PC-9 (cell line): ENCODE measurements at regions not wholly inside any gene's neighbourhood (a gene's known extent, or its start where the extent isn't known, plus 50 kb on each side); places are given as distances from the start of the nearest gene placed in this dataset.

ENCODE experiments used
- BruUV-seq: library from RNA; stranded (reverse); fragments of 400-500 nt; replicated peaks from 2 replicates; lab custom pipeline; 2021; lab: Mats Ljungman, UMichigan
- CTCF ChIA-PET: fragments of 300-600 bp; sonication (Branson Sonifier 250); formaldehyde crosslinking; loops from one replicate; lab custom pipeline; 2022; ENCODE audit warnings: antibody characterized with exemption; lab: Charles Lee
- POLR2A ChIA-PET: fragments of 300-600 bp; sonication (Branson Sonifier 250); formaldehyde crosslinking; loops from one replicate; lab custom pipeline; 2022; ENCODE audit warnings: antibody characterized with exemption; ENCODE audit not compliant: unreplicated experiment; lab: Charles Lee
- DNase-seq, 2 experiments: peaks; one replicate each; pipeline versions ENCODE4 v3.0.0 to v3.0.0-alpha.2; 2015 to 2022; ENCODE audit warnings: mixed read lengths in 1 of 2
- H2AFZ ChIP-seq: fragments of 200-600 bp; sonication (generic); 2 replicates; pipeline ENCODE4 v1.8.1; 2017; ENCODE audit warnings: antibody characterized with exemption
- H3F3A ChIP-seq: fragments of 200-600 bp; sonication (generic); 2 replicates; pipeline ENCODE4 v1.8.1; 2017; ENCODE audit warnings: antibody characterized with exemption, mild to moderate bottlenecking, low read depth; ENCODE audit not compliant: insufficient read depth
- H3K27ac ChIP-seq: fragments of 200-600 bp; sonication (generic); 2 replicates; pipeline ENCODE4 v1.6.1; 2016; ENCODE audit warnings: mixed run types
- H3K27me3 ChIP-seq: fragments of 200-600 bp; sonication (generic); 2 replicates; pipeline ENCODE4 v1.6.1; 2016; ENCODE audit warnings: low read depth, mixed run types; ENCODE audit not compliant: insufficient read depth
- H3K36me3 ChIP-seq: fragments of 200-600 bp; sonication (generic); 2 replicates; pipeline ENCODE4 v1.6.1; 2016; ENCODE audit warnings: low read depth, mixed run types
- H3K4me1 ChIP-seq: fragments of 200-600 bp; sonication (generic); replicated peaks from 2 replicates; pipeline ENCODE4 v1.6.1; 2016; ENCODE audit warnings: mixed run types; ENCODE audit not compliant: insufficient read depth
- H3K4me2 ChIP-seq: fragments of 200-600 bp; sonication (generic); 2 replicates; pipeline ENCODE4 v1.6.1; 2017; ENCODE audit warnings: mixed run types
- H3K4me3 ChIP-seq: fragments of 200-600 bp; sonication (generic); 2 replicates; pipeline ENCODE4 v1.6.1; 2016; ENCODE audit warnings: mixed run types
- H3K79me2 ChIP-seq: fragments of 200-600 bp; sonication (generic); 2 replicates; pipeline ENCODE4 v1.6.1; 2017; ENCODE audit warnings: low read depth, mixed run types
- H3K9me2 ChIP-seq: fragments of 200-600 bp; sonication (generic); 2 replicates; pipeline ENCODE4 v1.8.1; 2017; ENCODE audit warnings: mild to moderate bottlenecking; ENCODE audit not compliant: insufficient read depth
- H3K9me3 ChIP-seq: fragments of 200-600 bp; sonication (generic); 2 replicates; pipeline ENCODE4 v1.8.1; 2016; ENCODE audit warnings: low read depth; ENCODE audit not compliant: insufficient read depth
- H4K20me1 ChIP-seq: fragments of 200-600 bp; sonication (generic); 2 replicates; pipeline ENCODE4 v1.8.1; 2017; ENCODE audit not compliant: insufficient read depth
- CTCF ChIP-seq: fragments of 200-600 bp; sonication (generic); conservative IDR thresholded peaks from 2 replicates; pipeline ENCODE4 v1.6.1; 2017; ENCODE audit warnings: mixed run types, antibody characterized with exemption, mild to moderate bottlenecking, moderate library complexity
- EZH2 ChIP-seq: fragments of 200-600 bp; sonication (generic); IDR thresholded peaks from 2 replicates; pipeline ENCODE4 v1.8.0; 2017; ENCODE audit warnings: antibody characterized with exemption, low read depth
- intact Hi-C: fragments of 100-400 bp; cut with micrococcal nuclease; formaldehyde crosslinking; loops from one replicate; pipeline ENCODE4 v1.10.0; 2022; ENCODE audit not compliant: unreplicated experiment

DNA sequence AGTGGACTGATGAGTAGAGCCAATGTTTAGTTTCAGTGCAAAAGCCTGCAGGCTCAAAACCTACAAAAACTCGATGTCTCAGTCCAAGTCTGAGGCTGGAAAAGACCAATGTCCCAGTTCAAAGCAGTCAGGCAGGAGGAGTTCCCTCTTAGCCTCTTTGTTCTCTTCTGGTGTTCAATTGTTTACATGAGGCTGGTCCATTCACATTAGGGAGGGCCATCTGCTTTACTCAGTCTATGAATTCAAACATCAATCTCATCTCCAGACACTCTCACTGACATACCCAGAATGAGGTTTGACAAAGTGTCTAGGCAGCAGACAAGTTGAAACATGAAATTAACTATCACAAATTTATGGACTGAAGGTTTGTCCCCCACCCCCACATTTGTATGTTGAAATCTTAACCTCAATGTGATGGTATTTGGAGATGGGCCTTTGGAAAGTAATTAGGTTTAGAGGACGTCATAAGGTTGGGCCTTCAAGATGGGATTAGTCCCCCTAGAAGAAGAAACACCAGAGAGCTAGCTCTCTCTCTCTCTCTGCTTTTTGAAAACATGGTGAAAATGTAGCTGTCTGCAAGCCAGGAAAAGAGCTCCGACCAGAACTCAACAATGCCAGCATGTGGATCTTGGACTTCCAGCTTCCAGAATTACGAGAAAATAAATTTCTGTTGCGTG, 438.5 kb upstream of the RGMA start:
- TF ChIP-seq EZH2 = no peak
- no peak for TF ChIP-seq CTCF
- H3F3A ChIP-seq = no peaks in the 10 kb centered on the region
- no TSS peak for BruUV-seq
- H2AFZ ChIP-seq = no peak overlapping the region
- DNase-seq = no peak
- no peaks in the 10 kb centered on the region for H3K36me3 ChIP-seq
- peaks cover 23% of the 10 kb centered on the region; the same call in 1 of the 2 replicates for H3K27me3 ChIP-seq
- no peaks in the 10 kb centered on the region for H3K79me2 ChIP-seq
- H3K9me3 ChIP-seq = no peaks in the 10 kb centered on the region
- POLR2A ChIA-PET = no interaction called here
- no peaks in the 10 kb centered on the region for H4K20me1 ChIP-seq
- CTCF ChIA-PET = no interaction called here
- no peak overlapping the region for H3K27ac ChIP-seq
- H3K4me3 ChIP-seq = no peak overlapping the region
- H3K4me2 ChIP-seq = no peak overlapping the region
- intact Hi-C loops = no loop called here
- H3K4me1 ChIP-seq = no peaks in the 10 kb centered on the region
- no peaks in the 10 kb centered on the region for H3K9me2 ChIP-seq

GRCh38 chr15:93524432-93524831, 435.4 kb upstream of the RGMA start:
- POLR2A ChIA-PET = no interaction called here
- no peak for DNase-seq
- no peaks in the 10 kb centered on the region for H3K36me3 ChIP-seq
- intact Hi-C loops = no loop called here
- no peaks in the 10 kb centered on the region for H3K9me3 ChIP-seq
- no peak overlapping the region for H3K27ac ChIP-seq
- no peaks in the 10 kb centered on the region for H4K20me1 ChIP-seq
- H3K9me2 ChIP-seq = no peaks in the 10 kb centered on the region
- peaks cover 23% of the 10 kb centered on the region; the same call in 1 of the 2 replicates for H3K27me3 ChIP-seq
- no peak overlapping the region for H2AFZ ChIP-seq
- TF ChIP-seq CTCF = no peak
- no peak for TF ChIP-seq EZH2
- no peak overlapping the region for H3K4me2 ChIP-seq
- CTCF ChIA-PET = no interaction called here
- no peak overlapping the region for H3K4me3 ChIP-seq
- H3K79me2 ChIP-seq = no peaks in the 10 kb centered on the region
- no peaks in the 10 kb centered on the region for H3K4me1 ChIP-seq
- H3F3A ChIP-seq = no peaks in the 10 kb centered on the region
- no TSS peak for BruUV-seq

DNA sequence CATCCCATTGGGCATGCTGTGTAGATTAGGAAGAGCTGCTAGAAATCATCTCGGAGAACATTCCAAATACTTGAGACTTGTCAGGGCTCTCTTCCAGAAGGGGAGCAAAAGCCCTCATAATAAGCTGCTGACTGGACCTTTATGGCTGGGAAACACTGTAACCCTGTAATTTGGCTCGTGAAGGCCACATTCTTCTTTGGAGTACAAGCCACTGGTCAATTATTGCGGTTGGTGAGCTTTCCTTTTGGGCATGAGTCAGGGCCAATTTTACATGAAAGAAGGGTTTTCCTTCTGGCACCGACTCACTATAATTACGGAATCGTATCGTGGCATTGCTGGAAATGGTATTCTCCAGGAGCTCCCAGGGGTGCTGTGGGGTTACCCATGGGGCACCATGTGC, 434.5 kb upstream of the RGMA start:
- BruUV-seq = no TSS peak
- no peak for TF ChIP-seq EZH2
- no peak for TF ChIP-seq CTCF
- Histone ChIP-seq H3K27ac (no peak overlapping the region), H4K20me1 (no peaks in the 10 kb centered on the region), H2AFZ (no peak overlapping the region), H3K4me2 (no peak overlapping the region), H3K9me3 (no peaks in the 10 kb centered on the region), H3K27me3 (peaks cover 23% of the 10 kb centered on the region; the same call in 1 of the 2 replicates), H3K36me3 (no peaks in the 10 kb centered on the region), H3K79me2 (no peaks in the 10 kb centered on the region), H3K4me1 (no peaks in the 10 kb centered on the region), H3F3A (no peaks in the 10 kb centered on the region), H3K9me2 (no peaks in the 10 kb centered on the region), H3K4me3 (no peak overlapping the region)
- DNase-seq = no peak
- ChIA-PET CTCF (no interaction called here), POLR2A (no interaction called here)
- intact Hi-C loops = no loop called here
